D721Med (cell line): ENCODE measurements at regions not wholly inside any gene's neighbourhood (a gene's known extent, or its start where the extent isn't known, plus 50 kb on each side); places are given as distances from the start of the nearest gene placed in this dataset.

Experiments used
- DNase-seq: peaks from one replicate; pipeline ENCODE4 v3.0.0; 2011; ENCODE audit warnings: low spot score; ENCODE audit not compliant: insufficient read length
- FAIRE-seq: peaks from 2 replicates; lab custom pipeline; 2011; peaks lifted over from hg19 to GRCh38; lab: Jason Lieb, UNC
- TF ChIP-seq, protein P1 (sequence below): IDR thresholded peaks from 2 replicates; pipeline ENCODE4 v1.5.1; 2012; ENCODE audit warnings: mild to moderate bottlenecking, control low read depth; ENCODE audit not compliant: insufficient read depth; ENCODE audit errors: missing control alignments

DNA sequence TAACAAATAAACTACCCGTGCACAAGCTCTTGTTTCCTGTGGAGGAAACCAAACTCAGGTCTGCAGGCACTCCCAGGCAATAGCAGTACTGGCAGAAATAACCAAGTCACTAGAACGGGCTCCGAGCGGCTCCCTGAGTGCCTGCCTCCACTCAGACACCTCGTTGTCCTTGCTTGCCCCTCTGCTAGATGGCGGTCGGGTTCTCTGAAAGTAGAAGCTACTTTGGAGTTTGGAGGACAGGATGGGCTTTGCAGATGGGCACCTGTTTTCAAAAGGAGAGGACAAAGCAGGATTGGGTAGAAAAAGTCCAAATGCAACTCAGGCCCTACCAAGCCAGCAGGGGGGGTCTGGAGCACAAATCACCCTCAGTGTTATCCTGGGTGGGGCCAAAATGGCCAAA is 136.4 kb downstream of the LRRC30 start:
- no peak for FAIRE-seq
- TF ChIP-seq, protein P1, sequence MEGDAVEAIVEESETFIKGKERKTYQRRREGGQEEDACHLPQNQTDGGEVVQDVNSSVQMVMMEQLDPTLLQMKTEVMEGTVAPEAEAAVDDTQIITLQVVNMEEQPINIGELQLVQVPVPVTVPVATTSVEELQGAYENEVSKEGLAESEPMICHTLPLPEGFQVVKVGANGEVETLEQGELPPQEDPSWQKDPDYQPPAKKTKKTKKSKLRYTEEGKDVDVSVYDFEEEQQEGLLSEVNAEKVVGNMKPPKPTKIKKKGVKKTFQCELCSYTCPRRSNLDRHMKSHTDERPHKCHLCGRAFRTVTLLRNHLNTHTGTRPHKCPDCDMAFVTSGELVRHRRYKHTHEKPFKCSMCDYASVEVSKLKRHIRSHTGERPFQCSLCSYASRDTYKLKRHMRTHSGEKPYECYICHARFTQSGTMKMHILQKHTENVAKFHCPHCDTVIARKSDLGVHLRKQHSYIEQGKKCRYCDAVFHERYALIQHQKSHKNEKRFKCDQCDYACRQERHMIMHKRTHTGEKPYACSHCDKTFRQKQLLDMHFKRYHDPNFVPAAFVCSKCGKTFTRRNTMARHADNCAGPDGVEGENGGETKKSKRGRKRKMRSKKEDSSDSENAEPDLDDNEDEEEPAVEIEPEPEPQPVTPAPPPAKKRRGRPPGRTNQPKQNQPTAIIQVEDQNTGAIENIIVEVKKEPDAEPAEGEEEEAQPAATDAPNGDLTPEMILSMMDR = no peak
- no peak for DNase-seq

DNA sequence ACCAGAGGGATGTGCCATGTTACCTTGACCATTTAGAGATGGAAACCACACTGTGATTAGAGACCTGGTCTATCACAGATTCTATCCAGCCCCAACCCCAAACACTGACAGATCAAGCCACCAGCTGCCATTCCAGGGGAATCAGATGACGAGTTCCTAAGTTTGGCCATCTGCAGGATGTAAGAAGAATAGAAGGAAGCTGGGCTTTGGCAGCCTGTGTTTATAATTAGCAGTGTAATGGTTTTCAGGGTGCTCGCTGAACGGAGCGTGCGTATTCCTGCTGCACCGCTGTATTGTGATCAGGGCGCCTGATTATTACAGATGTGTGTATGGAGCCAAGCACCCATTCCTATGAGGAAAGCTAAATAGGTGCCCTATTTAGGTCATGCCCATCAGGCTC is 138.1 kb downstream of the LRRC30 start:
- FAIRE-seq (no peak), DNase-seq (no peak)
- TF ChIP-seq, protein P1 = no peak

DNA sequence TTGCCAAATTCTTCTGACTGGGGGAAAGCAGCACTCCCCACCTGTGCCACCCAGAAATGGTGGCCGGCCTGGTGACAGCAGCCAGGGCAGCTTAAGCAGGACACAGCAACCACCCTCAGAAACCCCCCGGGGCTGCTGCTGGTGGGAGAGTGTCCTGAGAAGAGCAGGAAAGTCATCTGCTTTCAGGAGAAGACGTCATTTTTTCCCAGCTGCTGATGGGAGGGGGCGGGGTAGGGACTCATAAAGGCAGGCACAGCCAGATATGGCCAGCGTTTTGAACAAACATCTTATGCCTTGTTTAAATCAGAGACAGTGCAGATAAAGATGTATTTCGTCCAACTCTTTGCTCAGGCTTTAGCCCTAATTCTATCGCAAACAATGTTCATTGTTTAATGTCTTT is 139.5 kb downstream of the LRRC30 start:
- FAIRE-seq (no peak), DNase-seq (no peak)
- TF ChIP-seq, protein P1 = no peak

DNA sequence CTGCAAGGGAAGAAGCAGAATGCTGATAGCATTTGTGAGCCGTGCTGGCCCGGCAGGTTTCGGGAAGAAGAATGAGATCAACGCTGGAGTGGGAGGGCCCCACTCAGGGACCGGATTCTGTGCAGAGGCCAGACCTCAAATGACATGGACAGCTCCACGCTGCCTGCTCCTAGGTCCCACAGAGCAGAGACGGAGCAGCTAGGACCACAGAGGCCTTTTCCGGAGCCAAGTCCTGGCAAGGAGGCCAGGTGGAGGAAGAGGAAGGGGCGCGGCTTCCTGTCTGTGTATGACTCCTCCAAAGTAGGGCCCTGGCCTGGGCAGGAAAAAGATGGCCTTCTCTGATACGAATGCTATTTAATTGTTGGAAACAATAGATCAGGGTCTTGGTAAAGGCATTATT is 139.9 kb downstream of the LRRC30 start:
- FAIRE-seq = no peak

DNA sequence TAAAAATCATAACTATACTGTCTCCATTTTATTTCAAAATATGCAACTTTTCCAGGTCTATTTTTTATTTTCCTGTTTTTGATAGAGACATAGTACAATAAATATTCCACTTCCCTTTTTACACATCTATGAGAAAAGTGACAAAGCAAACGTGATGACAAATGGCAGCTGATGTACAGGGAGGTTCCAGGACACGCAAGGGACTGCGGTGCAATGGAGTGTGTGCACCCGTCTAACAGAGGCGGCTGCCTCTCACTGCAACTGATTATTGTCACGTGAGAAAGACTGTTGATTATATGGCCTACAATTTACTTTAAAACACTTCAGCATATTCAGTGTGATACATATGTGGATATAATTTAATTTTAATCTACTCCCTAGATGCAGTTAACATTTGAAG is 142.6 kb downstream of the LRRC30 start:
- no peak for FAIRE-seq
- no peak for DNase-seq
- TF ChIP-seq, protein P1 = no peak

More for the DNA sequence above, 139.9 kb downstream of the LRRC30 start:
- TF ChIP-seq, protein P1 = no peak
- no peak for DNase-seq

DNA sequence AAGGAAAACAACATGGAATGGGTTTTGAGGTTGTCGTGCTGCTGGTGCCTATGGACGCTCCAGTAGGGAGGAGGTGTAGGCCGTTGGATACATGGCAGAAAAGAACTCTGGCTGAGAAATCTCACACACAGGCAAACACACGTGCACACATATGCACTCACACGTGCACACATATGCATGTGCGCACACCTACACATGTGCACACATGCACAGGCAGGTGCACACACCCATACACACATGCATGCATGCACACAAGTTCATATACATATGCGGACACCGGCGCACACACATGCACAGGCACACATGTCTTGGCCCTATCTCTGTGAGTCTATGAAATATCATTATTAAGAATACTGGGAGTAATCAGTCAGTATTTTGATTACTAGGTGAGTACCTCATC is 150.4 kb downstream of the LRRC30 start:
- FAIRE-seq (no peak), DNase-seq (no peak)
- TF ChIP-seq, protein P1 = no peak

DNA sequence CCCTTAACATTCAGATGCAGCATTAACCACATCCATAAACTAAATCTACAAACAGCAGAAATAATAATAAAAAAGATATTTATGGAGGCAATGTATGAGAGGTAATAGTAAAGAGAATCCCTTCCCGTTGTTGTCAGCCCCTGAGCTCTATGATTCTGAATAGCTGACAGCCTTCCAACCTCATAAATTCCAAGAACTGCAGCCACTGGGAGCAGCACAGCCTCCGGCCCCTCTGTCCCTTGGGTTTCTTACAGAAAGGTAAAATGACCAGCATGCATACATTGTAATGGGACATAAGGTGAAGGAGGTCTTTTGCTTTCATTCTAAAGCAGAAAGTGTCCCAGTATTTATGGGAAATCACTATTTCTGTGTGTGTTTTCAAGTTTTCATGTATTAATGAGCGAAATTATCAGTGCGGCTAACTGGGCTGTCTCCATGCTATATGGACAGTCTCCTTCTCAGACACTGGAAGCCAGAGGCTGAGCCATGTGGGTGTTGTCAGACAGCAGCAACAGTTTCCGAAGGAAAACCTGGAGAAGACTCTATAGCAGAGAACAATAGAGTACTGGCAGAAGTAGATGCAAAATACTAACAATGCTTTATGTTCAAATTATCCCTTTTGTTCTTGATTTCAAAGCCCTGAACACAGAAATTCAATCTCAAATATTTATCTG is 151.6 kb downstream of the LRRC30 start:
- TF ChIP-seq, protein P1 = no peak
- FAIRE-seq (no peak), DNase-seq (no peak)
